CD4-positive, alpha-beta T cell treated with Interleukin-1 beta for 1 hour (primary cell): ENCODE measurements at regions not wholly inside any gene's neighbourhood (a gene's known extent, or its start where the extent isn't known, plus 50 kb on each side); places are given as distances from the start of the nearest gene placed in this dataset.
A peak's percentile ranks its signal among the peaks of the same experiment; 100 is the strongest.
"Not testable (repeated sequence)": the region's sequence is repeated elsewhere in the genome, so short reads cannot be mapped to it uniquely, and the experiment has no call there.

Experiments used
- DNase-seq, 2 donors: peaks; one replicate each; pipeline ENCODE4 v3.0.0-alpha.2; 2020 to 2022

DNA sequence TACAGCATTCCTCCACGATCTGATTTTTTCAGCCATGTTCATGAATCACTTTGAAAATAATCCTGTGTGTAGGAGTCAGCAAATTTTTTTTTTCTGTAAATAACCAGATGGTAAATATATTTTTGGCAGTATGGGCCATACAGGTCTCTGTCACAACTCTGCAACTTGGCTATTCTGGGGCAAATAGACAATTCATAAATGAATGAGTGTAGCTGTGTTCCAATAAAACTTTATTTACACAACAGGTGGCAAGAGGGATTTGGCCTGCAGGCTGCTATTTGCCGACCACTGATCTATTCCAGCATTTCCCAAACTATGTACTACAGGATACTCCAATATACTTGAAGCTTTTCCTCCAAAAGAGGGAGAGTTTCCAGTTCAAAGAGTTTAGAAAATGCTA lies 78.7 kb upstream of the SVIL start:
- DNase-seq, result no peak

DNA sequence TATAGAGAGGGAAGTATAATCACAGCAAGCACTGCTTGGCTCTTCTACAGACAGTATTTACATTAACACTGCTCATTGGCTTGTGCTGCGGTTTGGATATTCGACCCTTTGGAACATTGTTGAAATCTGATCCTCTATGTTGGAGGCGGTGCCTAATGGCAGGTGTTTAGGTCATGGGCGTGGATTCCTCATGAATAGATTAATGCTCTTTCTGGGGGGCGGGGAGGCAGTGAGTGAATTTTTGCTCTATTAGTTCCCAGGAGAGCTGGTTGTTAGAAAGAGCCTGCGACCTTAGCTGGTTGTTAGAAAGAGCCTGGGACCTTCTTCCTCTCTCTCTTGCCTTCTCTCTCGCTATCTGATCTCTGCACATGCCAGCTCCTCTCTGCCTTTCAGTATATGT lies 77.3 kb upstream of the SVIL start:
- DNase-seq, result no peak

DNA sequence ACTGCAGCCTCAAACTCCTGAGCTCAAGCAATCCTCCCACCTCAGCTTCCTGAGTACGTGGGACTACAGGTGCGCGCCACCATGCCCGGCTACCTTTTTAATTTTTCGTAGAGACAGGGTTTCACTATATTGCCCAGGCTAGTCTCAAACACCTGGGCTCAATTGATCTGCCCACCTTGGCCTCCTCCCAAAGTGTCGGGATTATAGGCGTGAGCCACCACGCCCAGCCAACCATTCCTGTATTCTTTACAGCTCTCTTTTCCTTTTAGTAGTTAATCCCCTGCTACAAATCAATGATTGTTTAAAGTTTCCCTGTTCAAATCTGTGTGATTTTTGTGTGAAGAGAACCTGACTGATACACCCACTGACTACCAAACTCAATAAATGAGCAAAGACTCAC lies 75.4 kb upstream of the SVIL start:
- DNase-seq, result no peak

DNA sequence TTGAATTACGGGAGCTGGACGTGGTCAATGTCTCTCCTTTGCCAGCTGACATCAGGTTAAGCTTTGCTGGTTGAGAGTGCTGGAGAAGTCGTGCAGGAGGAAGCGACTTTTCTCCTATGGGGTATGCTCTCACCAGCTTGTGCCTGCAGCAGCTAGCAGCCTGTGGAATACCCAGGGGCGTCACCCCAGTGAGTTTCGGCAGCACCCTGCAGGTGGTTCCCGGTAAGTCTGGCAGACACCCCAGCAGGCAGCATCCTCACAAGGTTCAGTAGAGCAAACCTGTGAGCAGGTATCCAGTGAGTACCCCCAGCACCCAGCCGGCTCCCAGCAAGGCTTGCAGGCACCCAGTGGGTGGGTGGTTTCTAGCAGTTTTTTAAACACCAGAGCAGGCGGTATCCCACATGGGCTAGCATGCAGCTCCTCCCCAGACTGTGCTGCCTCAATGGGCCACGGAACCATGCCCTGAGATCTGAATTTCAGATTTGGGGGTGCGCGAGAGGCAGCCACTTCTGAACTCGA lies 74.8 kb upstream of the SVIL start:
- no peak for DNase-seq

DNA sequence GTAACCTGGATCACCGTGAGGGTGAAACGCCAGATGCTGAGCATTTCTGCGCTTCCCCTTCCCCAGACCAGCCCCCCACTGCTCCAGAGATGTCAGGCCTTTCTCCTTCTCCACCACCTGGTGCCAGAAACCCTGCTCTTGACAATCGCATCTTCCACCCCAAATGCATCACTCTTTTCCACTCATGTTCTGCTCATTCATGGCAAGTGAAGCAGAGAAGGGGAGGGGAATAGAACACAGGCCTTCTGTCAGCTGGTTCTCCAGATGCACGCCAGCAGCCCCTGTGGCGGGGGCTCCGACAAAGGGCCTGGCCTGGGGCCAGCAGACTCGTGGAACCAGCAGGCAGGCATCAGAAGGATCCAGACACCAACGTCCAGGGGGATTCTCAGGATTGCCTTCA lies 68.5 kb upstream of the SVIL start:
- DNase-seq, result no peak

DNA sequence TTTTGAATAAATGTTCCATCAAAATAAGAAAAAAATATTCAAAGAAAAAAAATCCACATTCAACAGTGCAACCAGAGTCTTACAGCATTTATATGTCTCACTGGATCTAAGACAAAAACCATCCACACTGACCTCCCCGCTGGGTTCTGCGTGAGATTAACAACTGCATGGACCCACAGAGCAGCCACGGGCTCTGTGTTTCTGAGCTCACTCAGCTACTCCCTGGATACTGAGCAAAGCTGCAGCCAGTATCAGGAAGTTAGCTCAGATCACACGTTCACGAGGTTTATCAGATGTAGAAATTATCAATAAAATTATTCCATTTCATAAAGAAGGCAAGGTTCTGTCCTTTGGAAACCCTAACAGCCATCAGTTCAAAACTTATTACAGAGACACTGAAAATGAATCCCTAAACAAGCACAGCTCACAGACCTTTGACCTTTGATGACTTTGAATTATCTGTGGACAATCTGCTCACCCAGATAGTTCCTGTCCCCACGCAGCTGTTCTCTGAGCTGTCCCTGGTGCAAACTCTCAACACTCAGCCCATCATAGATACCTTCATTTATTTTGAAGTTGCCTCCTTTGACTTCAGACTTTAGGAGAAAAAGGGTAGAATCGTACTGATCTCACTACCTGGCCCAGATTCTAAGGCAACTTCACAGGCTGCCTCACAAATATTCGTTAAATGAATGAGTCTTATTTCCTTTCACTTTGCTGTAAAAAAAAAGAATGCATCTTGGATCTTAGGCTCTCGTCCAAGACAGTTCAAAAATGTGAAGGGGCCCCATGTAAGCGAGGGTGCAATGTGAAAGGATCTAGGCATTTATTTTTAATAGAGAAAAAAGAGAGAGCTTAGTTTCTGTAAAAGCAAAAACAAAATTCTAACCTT lies 67.7 kb upstream of the SVIL start:
- DNase-seq, result no peak

DNA sequence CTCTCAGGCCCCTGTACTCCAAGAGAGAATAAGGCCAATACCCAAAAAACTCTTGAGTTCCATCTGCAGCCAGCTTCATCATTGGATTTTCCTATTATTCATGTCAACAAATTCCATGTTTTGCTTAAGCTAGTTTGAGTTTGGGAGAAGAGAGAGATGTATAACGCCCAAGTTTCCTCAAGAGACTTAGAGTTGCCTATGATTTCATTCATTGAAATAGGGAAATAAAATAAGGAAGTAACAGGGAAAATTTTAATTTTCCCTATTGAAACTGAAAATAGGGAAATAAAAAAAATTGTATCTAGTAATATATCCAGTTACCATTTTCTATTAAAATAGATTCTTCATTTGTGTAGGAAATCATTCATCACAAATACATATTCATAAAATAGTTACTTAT lies 66.5 kb upstream of the SVIL start:
- DNase-seq, result no peak

DNA sequence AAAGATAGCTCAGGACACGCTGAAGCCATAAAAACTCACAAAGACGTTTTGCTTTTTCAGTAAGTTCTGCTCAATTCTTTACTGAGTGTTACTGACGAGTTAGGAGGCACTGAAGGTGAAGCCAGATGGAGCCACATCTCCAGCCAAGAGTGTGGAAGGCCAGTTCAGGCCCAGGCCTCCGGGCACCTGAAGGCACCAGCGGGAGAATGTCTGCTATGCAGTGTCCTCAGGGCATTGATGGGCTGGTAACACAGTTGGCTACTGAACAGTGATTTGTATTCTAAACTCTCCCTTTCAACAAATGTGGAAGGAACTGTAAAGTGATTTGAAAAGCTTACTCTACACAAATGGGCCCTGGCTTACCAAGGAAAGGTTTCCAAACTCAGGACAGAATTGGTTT lies 64.8 kb upstream of the SVIL start:
- no peak for DNase-seq

DNA sequence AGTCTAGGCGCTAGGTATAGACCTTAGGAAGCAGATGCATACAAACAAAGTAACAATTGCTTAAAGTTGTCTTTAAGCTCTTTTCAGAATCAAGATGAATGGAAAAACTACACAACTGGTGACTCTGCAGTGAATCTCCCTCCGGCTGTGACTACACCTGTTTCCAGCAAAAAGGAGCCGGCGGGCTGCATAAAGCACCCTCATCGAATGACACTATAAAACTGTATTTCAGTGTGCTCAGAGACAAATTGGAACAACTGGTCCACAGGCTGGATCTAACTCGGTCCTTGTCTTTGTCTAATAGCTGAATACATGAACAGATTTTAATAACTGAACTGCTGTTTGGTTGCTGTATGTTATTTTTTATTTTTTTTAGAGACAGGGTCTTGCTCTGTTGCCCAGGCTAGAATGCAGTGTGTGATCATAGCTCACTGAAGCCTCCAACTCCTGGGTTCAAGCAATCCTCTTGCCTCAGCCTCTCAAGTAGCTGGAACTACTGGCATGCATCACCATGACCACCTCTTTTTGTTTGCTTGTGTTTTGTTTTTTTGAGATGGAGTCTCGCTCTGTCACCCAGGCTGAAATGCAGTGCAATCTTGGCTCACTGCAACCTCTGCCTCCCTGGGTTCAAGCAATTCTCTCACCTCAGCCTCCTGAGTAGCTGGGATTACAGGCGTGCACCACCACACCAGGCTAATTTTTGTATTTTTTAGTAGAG lies 64.2 kb upstream of the SVIL start:
- no peak for DNase-seq

DNA sequence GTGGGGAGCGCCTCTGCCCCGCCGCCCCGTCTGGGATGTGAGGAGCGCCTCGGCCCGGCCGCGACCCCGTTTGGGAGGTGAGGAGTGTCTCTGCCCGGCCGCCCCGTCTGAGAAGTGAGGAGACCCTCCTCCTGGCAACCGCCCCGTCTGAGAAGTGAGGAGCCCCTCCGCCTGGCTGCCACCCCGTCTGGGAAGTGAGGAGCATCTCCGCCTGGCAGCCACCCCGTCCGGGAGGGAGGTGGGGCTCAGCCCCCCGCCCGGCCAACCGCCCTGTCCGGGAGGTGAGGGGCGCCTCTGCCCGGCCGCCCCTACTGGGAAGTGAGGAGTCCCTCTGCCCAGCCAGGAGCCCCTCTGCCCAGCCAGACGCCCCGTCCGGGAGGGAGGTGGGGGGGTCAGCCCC lies 61.8 kb upstream of the SVIL start:
- not testable (repeated sequence) for DNase-seq

DNA sequence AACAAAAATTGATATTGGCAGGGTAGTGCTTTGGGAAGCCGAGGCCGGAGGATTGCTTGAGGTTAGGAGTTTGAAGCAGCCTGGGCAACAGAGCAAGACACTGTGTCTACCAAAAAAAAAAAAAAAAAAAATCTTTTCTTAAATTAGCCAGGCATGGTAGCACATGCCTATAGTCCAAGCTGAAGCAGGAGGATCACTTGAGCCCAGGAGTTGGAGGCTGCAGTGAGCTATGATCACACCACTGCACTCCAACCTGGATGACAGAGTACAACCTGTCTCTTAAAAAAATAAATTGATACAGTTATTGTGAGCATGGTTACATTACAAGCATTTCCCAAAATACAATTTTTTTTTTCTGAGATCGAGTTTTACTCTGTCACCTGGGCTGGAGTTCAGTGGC lies 59.4 kb upstream of the SVIL start:
- no peak for DNase-seq

DNA sequence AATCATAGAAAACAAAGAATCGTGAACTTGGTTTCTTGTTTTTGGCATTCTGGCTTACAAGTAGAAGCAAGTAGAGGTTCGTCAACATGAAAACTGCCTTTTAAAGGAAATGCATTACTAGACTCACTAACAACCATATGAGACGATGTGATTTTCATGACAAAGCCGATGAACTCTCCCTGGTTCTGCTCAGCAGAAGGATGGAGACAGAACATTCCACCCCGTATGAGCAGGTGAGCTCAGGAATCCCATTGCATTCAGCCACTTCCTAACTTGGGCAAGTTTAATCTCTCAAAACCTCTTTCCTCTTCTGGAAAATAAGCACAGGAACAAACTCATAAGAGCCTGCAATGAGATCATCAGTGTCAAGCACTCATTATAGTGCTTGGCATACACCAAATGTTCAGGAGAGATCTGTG lies 57.4 kb upstream of the SVIL start:
- no peak for DNase-seq

DNA sequence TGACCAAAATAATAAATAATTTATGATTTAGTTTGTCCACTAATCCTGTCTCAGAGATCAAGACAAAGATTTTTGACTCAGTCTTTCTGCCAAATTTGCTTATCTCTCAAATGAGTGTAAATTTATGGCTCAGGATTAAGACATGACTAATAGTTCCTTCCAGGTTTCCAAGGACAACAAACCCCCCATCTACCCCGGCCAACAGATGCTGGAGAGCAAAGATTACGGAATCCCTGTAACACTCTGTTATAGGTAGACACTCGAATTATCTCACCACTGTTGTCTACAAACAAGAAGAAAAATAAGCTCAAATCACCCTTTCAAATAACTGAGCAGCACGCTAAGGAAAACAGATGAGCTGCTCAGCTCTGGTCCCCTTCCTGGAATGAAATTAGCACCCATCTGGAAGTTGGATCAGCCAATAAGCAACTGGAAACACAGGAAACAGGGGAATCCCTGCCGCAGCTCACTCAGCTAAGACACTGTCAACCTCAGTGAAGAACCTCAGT lies 56.8 kb upstream of the SVIL start:
- DNase-seq, result no peak

DNA sequence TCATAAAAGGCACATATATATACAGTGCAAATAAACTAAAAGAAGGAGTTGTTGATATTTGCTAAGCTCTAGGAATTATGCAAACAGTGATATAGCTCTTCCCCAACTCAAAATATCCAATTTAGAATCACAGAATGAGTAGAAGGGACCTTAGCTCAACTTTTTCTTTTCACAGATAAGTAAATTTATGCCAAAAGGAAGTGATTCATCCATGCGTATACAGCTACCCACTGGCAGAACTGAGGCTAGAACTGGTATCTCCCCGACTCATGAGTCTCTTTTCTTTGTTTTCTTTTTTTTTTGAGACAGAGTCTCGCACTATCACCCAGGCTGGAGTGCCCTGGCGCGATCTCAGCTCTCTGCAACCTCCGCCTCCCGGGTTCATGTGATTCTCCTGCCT lies 54.2 kb upstream of the SVIL start:
- no peak for DNase-seq

DNA sequence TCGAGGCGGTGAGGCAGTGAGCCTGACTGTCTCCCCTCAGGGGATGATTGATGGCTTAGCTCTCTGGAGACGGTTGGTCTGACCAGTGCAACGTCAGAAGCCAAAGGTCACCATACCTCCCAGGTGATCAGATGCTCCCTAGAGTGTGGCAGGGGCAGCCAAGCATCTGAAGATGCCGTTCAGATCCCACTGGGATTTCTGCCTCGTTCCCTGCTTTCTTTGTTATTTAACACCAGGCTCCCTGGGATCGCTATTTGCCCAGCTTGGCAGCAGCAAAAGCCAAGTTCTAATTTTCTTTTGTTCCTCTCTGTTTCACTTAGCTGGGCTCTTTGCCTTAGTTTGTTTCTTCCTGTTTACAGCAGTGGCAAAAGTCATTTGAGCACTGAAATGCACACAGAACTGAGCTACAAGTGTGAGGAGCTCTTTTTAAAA lies 53.5 kb upstream of the SVIL start:
- no peak for DNase-seq

DNA sequence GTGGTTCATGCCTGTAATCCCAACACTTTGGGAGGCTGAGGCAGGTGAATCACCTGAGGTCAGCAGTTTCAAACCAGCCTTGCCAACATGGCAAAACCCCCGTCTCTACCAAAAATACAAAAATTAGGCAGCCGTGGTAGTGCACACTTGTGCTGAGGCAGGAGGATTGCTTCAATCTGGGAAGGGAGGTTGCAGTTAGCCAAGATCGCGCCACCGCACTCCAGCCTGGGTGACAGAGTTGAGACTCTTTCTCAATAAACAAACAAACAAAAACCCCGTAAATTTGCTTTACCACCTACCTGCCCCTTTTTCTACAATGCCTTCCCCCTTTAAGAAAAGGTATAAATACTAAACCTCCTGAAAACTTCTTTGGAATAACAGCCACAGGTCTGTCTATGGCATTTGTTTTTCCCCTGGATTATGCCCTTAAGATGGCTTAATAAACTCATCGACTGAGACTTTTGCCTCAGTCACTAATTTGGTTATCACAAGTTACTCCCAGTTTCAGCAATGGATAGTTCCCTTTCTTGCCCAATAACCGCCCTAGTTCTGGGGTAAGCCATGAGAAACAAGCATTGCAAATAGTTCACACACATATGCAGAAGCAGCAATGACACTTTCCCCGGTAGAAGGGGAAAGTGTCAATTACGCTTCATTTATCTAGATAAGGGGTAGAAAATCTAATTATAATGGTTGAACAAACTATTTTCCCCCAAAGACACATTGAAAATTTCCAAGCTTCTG lies 52.8 kb upstream of the SVIL start:
- peak in 1 of 2 donors; percentile 9 for DNase-seq

DNA sequence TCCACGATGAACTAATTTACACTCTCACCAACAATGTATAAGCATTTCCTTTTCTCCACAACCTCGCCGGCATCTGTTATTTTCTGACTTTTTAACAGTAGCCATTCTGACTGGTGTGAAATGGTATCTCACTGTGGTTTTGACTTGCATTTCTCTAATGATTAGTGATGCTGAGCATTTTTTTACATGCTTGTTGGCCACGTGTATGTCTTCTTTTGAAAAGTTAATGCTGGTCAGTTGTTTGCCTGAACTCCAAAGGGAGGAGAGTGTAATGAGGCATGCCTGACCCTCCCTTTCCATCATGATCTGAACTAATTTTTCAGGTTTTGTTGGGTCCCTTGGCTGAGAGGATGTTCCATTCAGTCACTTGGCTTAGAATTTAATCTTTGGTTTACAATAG lies 50.7 kb upstream of the SVIL start:
- DNase-seq, result no peak
